ENCODE measurements at regions not wholly inside any gene's neighbourhood (a gene's known extent, or its start where the extent isn't known, plus 50 kb on each side); places are given as distances from the start of the nearest gene placed in this dataset.

GRCh38 chr15:91478717-91479191 lies 374.8 kb upstream of the SLCO3A1 start (continued):
- TF ChIP-seq POLR2G (IDR thresholded peaks at IDR 0.05; ENCODE audit: low read depth, low read length) = no peak
- no peak for TF ChIP-seq ASH1L (IDR thresholded peaks at IDR 0.05; ENCODE audit: borderline replicate concordance, low read depth, partially characterized antibody)
- no peak for TF ChIP-seq ZZZ3 (IDR thresholded peaks at IDR 0.05)
- TF ChIP-seq IRF1 (CRISPR knock-in tag; IDR thresholded peaks at IDR 0.05; ENCODE audit: borderline replicate concordance) = no peak
- no peak for TF ChIP-seq NR4A1 (CRISPR knock-in tag; IDR thresholded peaks at IDR 0.05)
- TF ChIP-seq NR4A1 (tag; IDR thresholded peaks at IDR 0.05) = no peak
- no peak for TF ChIP-seq XRCC4 (IDR thresholded peaks at IDR 0.05; ENCODE audit: extremely low read depth, insufficient read depth, insufficient read length)
- TF ChIP-seq ZNF407 (IDR thresholded peaks at IDR 0.05; ENCODE audit: low read depth) = no peak
- no peak for TF ChIP-seq ZBTB1 (CRISPR knock-in tag; IDR thresholded peaks at IDR 0.05; ENCODE audit: borderline replicate concordance, low read depth)
- no peak for TF ChIP-seq HNRNPK (IDR thresholded peaks at IDR 0.05; ENCODE audit: low read depth, low read length, poor library complexity, severe bottlenecking)
- TF ChIP-seq ZNF75A (CRISPR knock-in tag; IDR thresholded peaks at IDR 0.05) = no peak
- no peak for TF ChIP-seq RNF219 (CRISPR knock-in tag; IDR thresholded peaks at IDR 0.05)
- TF ChIP-seq ZNF696 (CRISPR knock-in tag; conservative IDR thresholded peaks at IDR 0.05) = no peak
- TF ChIP-seq SAP30 (IDR thresholded peaks at IDR 0.05; ENCODE audit: borderline replicate concordance, insufficient read depth, low read depth, low read length, poor library complexity, severe bottlenecking) = no peak
- TF ChIP-seq ZNF133 (CRISPR knock-in tag; IDR thresholded peaks at IDR 0.05) = no peak
- TF ChIP-seq CREB1 (IDR thresholded peaks at IDR 0.05) = 0 out of 2 replicates have a peak, but pooled peaks have one; percentile 31
- TF ChIP-seq CREB1 (CRISPR knock-in tag; IDR thresholded peaks at IDR 0.05) = no peak
- TF ChIP-seq ZNF707 (CRISPR knock-in tag; conservative IDR thresholded peaks at IDR 0.05) = no peak
- no peak for TF ChIP-seq GABPB2 (CRISPR knock-in tag; conservative IDR thresholded peaks at IDR 0.05)
